AG04449 (cell line): ENCODE measurements at regions not wholly inside any gene's neighbourhood (a gene's known extent, or its start where the extent isn't known, plus 50 kb on each side); places are given as distances from the start of the nearest gene placed in this dataset.

Experiments
- CTCF ChIA-PET: fragments of 350-600 bp; formaldehyde crosslinking; extraction: SDS; loops from one replicate; lab custom pipeline; 2021; ENCODE audit warnings: antibody characterized with exemption; lab: Yijun Ruan, JAX
- POLR2A ChIA-PET: fragments of 400-600, 350-600 bp; formaldehyde crosslinking; extraction: SDS; loops from one replicate; lab custom pipeline; 2020; ENCODE audit warnings: antibody characterized with exemption, inconsistent platforms; lab: Yijun Ruan, JAX
- DNase-seq: peaks from one replicate; pipeline ENCODE4 v3.0.0-alpha.2; 2010; ENCODE audit warnings: low read depth, low spot score
- H3K4me3 ChIP-seq: 2 replicates; pipeline ENCODE4 v1.5.1; 2011; ENCODE audit warnings: low read depth, mild to moderate bottlenecking, control low read depth, low read length
- CTCF ChIP-seq: IDR thresholded peaks from one replicate; pipeline ENCODE4 v1.5.1; 2011; ENCODE audit warnings: mild to moderate bottlenecking, moderate library complexity, low read length, control low read depth, inconsistent platforms; ENCODE audit not compliant: insufficient read depth; ENCODE audit errors: missing control alignments

GRCh38 chr1:87805666-87806378 is 477.1 kb downstream of the LMO4 start:
- CTCF ChIA-PET = interaction anchor here (0.7 kb wide), 1 partner anchor 9 kb away, joined by 3 read pairs; no protein-coding TSS in a partner anchor
- no peak for DNase-seq
- TF ChIP-seq CTCF = no peak

GRCh38 chr1:87806379-87807094 is 477.9 kb downstream of the LMO4 start:
- TF ChIP-seq CTCF = no peak
- ChIA-PET CTCF (interaction anchor here (0.7 kb wide), 1 partner anchor 9 kb away, joined by 3 read pairs; no protein-coding TSS in a partner anchor), POLR2A (no interaction called here)
- no peak overlapping the region for H3K4me3 ChIP-seq
- no peak for DNase-seq

More at GRCh38 chr1:87805666-87806378, 477.1 kb downstream of the LMO4 start:
- no peak overlapping the region for H3K4me3 ChIP-seq
- POLR2A ChIA-PET = no interaction called here

GRCh38 chr1:87810166-87810565 is 481.5 kb downstream of the LMO4 start:
- no peak for DNase-seq
- no peak for TF ChIP-seq CTCF
- no peak overlapping the region for H3K4me3 ChIP-seq
- POLR2A ChIA-PET = no interaction called here
- CTCF ChIA-PET = interaction anchor here (0.8 to 1.5 kb wide), 2 partner anchors 9 to 144 kb away, joined by 3 to 6 read pairs; no protein-coding TSS in a partner anchor

- DNase-seq = no peak
- no peak for TF ChIP-seq CTCF
- H3K4me3 ChIP-seq = no peak overlapping the region
- ChIA-PET POLR2A (no interaction called here), CTCF (no interaction called here)
Observed at GRCh38 chr1:87812871-87813577, 484.3 kb downstream of the LMO4 start.

GRCh38 chr1:87814573-87814972 is 485.9 kb downstream of the LMO4 start:
- no peak for TF ChIP-seq CTCF
- ChIA-PET CTCF (interaction anchor here (1.4 kb wide), 1 partner anchor 9 kb away, joined by 3 read pairs; no protein-coding TSS in a partner anchor), POLR2A (interaction anchor here (0.6 kb wide), 1 partner anchor 534 kb away, joined by 3 read pairs; no protein-coding TSS in a partner anchor)
- no peak for DNase-seq
- H3K4me3 ChIP-seq = no peak overlapping the region

GRCh38 chr1:87816646-87817045 is 488.0 kb downstream of the LMO4 start:
- no peak overlapping the region for H3K4me3 ChIP-seq
- DNase-seq = no peak
- no peak for TF ChIP-seq CTCF
- ChIA-PET CTCF (no interaction called here), POLR2A (no interaction called here)
